Fibroblast of lung (primary cell): ENCODE measurements at regions not wholly inside any gene's neighbourhood (a gene's known extent, or its start where the extent isn't known, plus 50 kb on each side); places are given as distances from the start of the nearest gene placed in this dataset.
A peak's percentile ranks its signal among the peaks of the same experiment; 100 is the strongest.

Source experiments
- DNase-seq, 2 donors: peaks; one replicate each; pipeline versions ENCODE4 v3.0.0 to v3.0.0-alpha.2; 2010; ENCODE audit warnings: low read depth in 2 of 2
- H2AFZ ChIP-seq: 2 replicates; pipeline ENCODE4 v1.5.1; 2012; ENCODE audit warnings: low read length, control low read depth, inconsistent platforms
- H3K27ac ChIP-seq: 2 replicates; pipeline ENCODE4 v1.5.1; 2011; ENCODE audit warnings: low read length, control low read depth; ENCODE audit not compliant: insufficient read depth
- H3K27me3 ChIP-seq: 2 replicates; pipeline ENCODE4 v1.5.1; 2011; ENCODE audit warnings: mild to moderate bottlenecking, low read length; ENCODE audit not compliant: control insufficient read depth, insufficient read depth
- H3K36me3 ChIP-seq: 2 replicates; pipeline ENCODE4 v1.5.1; 2011; ENCODE audit warnings: low read length; ENCODE audit not compliant: control insufficient read depth, insufficient read depth
- H3K4me1 ChIP-seq: 2 replicates; pipeline ENCODE4 v1.5.1; 2011; ENCODE audit warnings: low read length; ENCODE audit not compliant: control insufficient read depth, insufficient read depth; ENCODE audit errors: extremely low read depth
- H3K4me2 ChIP-seq: 2 replicates; pipeline ENCODE4 v1.5.1; 2011; ENCODE audit warnings: low read length, control low read depth; ENCODE audit not compliant: insufficient read depth; ENCODE audit errors: extremely low read depth
- H3K4me3 ChIP-seq, 4 experiments: fragments of 200-600 bp in 1 of 4; sonication (generic) in 1 of 4; replicated peaks in 1 of 4; 2 replicates each; pipeline ENCODE4 v1.5.1; 2011 to 2016; ENCODE audit warnings: low read length in 4 of 4, low read depth in 3 of 4, mild to moderate bottlenecking in 3 of 4, control low read depth in 2 of 4, inconsistent platforms in 1 of 4, mixed read lengths in 1 of 4; ENCODE audit not compliant: insufficient read depth in 1 of 4; ENCODE audit errors: control extremely low read depth in 1 of 4
- H3K79me2 ChIP-seq: 2 replicates; pipeline ENCODE4 v1.5.1; 2012; ENCODE audit warnings: mild to moderate bottlenecking, low read length, inconsistent platforms; ENCODE audit not compliant: control insufficient read depth, insufficient read depth
- H3K9ac ChIP-seq: 2 replicates; pipeline ENCODE4 v1.5.1; 2011; ENCODE audit warnings: mild to moderate bottlenecking, low read length, control low read depth; ENCODE audit not compliant: insufficient read depth
- H3K9me3 ChIP-seq: 2 replicates; pipeline ENCODE4 v1.5.1; 2012; ENCODE audit warnings: low read depth, low read length; ENCODE audit not compliant: control insufficient read depth, insufficient read depth
- H4K20me1 ChIP-seq: 2 replicates; pipeline ENCODE4 v1.5.1; 2011; ENCODE audit warnings: low read length; ENCODE audit not compliant: control insufficient read depth, insufficient read depth; ENCODE audit errors: extremely low read depth
- EZH2 ChIP-seq: IDR thresholded peaks from 2 replicates; pipeline ENCODE4 v1.5.1; 2012; ENCODE audit warnings: low read length, control low read depth, mild to moderate bottlenecking; ENCODE audit errors: missing control alignments
- TF ChIP-seq, protein P1 (sequence below), 2 donors: IDR thresholded peaks in 1 of 2; conservative IDR thresholded peaks in 1 of 2; 1 replicate in 1 of 2; 2 replicates in 1 of 2; pipeline ENCODE4 v1.5.1; 2011 to 2012; ENCODE audit warnings: low read length in 2 of 2, control low read depth in 1 of 2, inconsistent platforms in 1 of 2, low read depth in 1 of 2, mild to moderate bottlenecking in 1 of 2

DNA sequence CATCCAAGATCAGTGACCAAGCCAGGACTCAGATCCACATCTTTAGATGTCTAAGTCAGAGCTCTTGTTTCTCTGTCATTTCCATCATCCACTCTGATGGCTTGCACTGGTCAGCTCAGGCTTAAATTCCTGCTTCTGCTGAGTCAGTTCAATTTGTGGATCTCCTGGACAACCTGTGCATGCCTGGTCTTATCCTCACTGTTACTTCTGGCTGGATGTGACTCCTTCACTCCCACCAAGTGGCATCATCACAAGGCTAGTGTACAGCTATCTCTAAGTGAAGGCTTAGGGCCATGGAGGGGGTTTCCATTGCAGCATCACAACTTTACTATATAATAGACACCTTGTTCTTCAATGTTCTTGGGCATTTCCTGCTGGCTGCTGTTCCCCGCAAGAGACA is 102.9 kb downstream of the EMP1 start:
- Histone ChIP-seq H3K4me3 (no peak overlapping the region), H3K36me3 (no peaks in the 10 kb centered on the region), H3K9ac (no peak overlapping the region), H3K4me1 (no peaks in the 10 kb centered on the region), H4K20me1 (no peaks in the 10 kb centered on the region), H3K79me2 (no peaks in the 10 kb centered on the region), H2AFZ (no peak overlapping the region), H3K27ac (no peak overlapping the region), H3K27me3 (no peaks in the 10 kb centered on the region), H3K4me2 (no peak overlapping the region), H3K9me3 (no peaks in the 10 kb centered on the region)
- no peak for TF ChIP-seq EZH2
- TF ChIP-seq, protein P1, sequence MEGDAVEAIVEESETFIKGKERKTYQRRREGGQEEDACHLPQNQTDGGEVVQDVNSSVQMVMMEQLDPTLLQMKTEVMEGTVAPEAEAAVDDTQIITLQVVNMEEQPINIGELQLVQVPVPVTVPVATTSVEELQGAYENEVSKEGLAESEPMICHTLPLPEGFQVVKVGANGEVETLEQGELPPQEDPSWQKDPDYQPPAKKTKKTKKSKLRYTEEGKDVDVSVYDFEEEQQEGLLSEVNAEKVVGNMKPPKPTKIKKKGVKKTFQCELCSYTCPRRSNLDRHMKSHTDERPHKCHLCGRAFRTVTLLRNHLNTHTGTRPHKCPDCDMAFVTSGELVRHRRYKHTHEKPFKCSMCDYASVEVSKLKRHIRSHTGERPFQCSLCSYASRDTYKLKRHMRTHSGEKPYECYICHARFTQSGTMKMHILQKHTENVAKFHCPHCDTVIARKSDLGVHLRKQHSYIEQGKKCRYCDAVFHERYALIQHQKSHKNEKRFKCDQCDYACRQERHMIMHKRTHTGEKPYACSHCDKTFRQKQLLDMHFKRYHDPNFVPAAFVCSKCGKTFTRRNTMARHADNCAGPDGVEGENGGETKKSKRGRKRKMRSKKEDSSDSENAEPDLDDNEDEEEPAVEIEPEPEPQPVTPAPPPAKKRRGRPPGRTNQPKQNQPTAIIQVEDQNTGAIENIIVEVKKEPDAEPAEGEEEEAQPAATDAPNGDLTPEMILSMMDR (conservative IDR thresholded peaks at IDR 0.05 in 1 of 2, IDR thresholded peaks at IDR 0.05 in 1 of 2; ENCODE audit: low read depth in 1 of 2, low read length in 2 of 2), result no peak
- no peak for DNase-seq

DNA sequence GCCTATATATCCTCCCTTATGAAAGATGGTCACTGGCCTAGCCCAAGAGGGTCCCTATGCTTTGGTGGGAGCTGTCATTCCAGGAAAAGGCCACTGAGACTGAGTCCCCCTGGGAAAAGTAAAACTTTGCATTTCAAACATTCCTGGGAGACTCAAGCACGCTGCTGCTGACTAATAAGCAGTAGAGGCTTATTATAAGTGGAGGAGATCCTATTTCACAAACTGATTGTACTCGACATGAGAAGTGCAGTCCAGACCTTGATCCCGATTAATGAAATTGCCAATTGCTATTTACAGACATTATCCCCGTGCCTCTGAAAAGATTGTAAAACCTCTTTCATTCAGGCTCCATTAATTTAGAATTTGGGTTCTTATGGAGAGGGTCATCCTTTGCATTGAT is 96.6 kb downstream of the EMP1 start:
- H3K9me3 ChIP-seq, result no peaks in the 10 kb centered on the region
- no peak overlapping the region for H3K4me3 ChIP-seq
- no peaks in the 10 kb centered on the region for H3K27me3 ChIP-seq
- no peak for TF ChIP-seq EZH2
- TF ChIP-seq, protein P1 (conservative IDR thresholded peaks at IDR 0.05 in 1 of 2, IDR thresholded peaks at IDR 0.05 in 1 of 2; ENCODE audit: low read depth in 1 of 2, low read length in 2 of 2), result no peak
- peak in 1 of 2 donors; percentile 13 for DNase-seq
- no peaks in the 10 kb centered on the region for H3K36me3 ChIP-seq
- no peak overlapping the region for H3K27ac ChIP-seq
- H4K20me1 ChIP-seq, result no peaks in the 10 kb centered on the region
- no peak overlapping the region for H2AFZ ChIP-seq
- H3K4me2 ChIP-seq, result no peak overlapping the region
- H3K4me1 ChIP-seq, result no peaks in the 10 kb centered on the region
- no peaks in the 10 kb centered on the region for H3K79me2 ChIP-seq
- H3K9ac ChIP-seq, result no peak overlapping the region

DNA sequence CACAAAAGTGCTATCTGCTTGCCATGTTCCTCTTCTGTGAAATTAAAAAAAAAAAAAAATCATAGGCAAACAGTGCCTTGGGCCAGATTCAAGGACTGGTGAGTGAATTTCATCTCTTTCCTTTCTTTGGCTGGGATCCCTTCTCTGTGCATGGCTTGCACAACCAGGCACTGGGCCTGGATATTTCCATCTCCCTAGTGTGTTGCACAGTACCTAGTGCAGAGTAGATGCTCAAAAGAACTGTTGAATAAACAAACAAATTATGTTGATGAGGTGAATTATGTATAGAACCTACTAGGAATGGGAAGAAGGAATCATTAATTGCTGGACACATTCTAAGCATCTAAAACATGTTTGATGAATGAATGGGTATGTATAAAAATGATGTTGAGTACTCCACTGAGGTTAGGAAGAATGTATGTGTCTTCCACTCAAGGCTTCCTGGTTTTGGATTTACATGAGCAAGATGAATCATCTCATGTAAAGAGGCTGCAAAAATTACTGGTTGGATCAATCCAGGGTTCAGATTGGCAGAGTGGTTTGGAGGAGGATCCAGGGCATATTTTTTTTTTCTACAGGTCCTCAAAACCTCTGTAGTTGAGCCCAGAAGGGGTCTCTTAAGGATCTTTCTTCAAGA is 93.2 kb downstream of the EMP1 start:
- Histone ChIP-seq H3K79me2 (no peaks in the 10 kb centered on the region), H3K36me3 (no peaks in the 10 kb centered on the region), H3K4me1 (no peaks in the 10 kb centered on the region), H3K9ac (no peak overlapping the region), H4K20me1 (no peaks in the 10 kb centered on the region), H3K9me3 (no peaks in the 10 kb centered on the region), H3K27ac (no peak overlapping the region), H2AFZ (no peak overlapping the region), H3K4me3 (no peak overlapping the region), H3K27me3 (no peaks in the 10 kb centered on the region), H3K4me2 (no peak overlapping the region)
- peak; percentile 2 to 16 for DNase-seq
- TF ChIP-seq EZH2, result no peak
- TF ChIP-seq, protein P1 (conservative IDR thresholded peaks at IDR 0.05 in 1 of 2, IDR thresholded peaks at IDR 0.05 in 1 of 2; ENCODE audit: low read depth in 1 of 2, low read length in 2 of 2), result no peak
